ENCODE measurements at regions not wholly inside any gene's neighbourhood (a gene's known extent, or its start where the extent isn't known, plus 50 kb on each side); places are given as distances from the start of the nearest gene placed in this dataset.

- H3K79me1 ChIP-seq (ENCODE audit: low read depth, low read length) = no peaks in the 10 kb centered on the region
- FAIRE-seq = no peak
- H3K27me3 ChIP-seq (replicated peaks in 1 of 4; ENCODE audit: control insufficient read depth in 3 of 4, extremely low read depth in 1 of 4, insufficient read depth in 3 of 4, low read length in 3 of 4) = no peaks in the 10 kb centered on the region
- H3K14ac ChIP-seq (ENCODE audit: insufficient read length) = no peak overlapping the region
- no peak overlapping the region for H3K9ac ChIP-seq (replicated peaks in 1 of 4; ENCODE audit: extremely low read depth in 1 of 4, low read depth in 3 of 4, low read length in 3 of 4)
- POLR2A ChIA-PET (ENCODE audit: partially characterized antibody) = no interaction called here
- H3K4me2 ChIP-seq (ENCODE audit: insufficient read depth in 1 of 2, low read depth in 2 of 2, low read length in 2 of 2) = no peak overlapping the region
- no peak overlapping the region for H3K4ac ChIP-seq (replicated peaks; ENCODE audit: insufficient read length, low read depth, low read length)
- no peak overlapping the region for H2BK120ac ChIP-seq (replicated peaks; ENCODE audit: low read depth, low read length)
- H2BK15ac ChIP-seq (ENCODE audit: low read length) = no peak overlapping the region
- H4K20me1 ChIP-seq (replicated peaks in 1 of 2; ENCODE audit: control insufficient read depth in 1 of 2, insufficient read depth in 2 of 2, low read length in 2 of 2) = no peaks in the 10 kb centered on the region
- no peaks in the 10 kb centered on the region for H3K79me2 ChIP-seq (ENCODE audit: control insufficient read depth in 1 of 2, insufficient read depth in 2 of 2, low read length in 2 of 2)
- H3K4me3 ChIP-seq (ENCODE audit: extremely low read depth in 1 of 4, insufficient read depth in 2 of 4, low read depth in 3 of 4, low read length in 4 of 4) = no peak overlapping the region
- H2AFZ ChIP-seq (ENCODE audit: low read length) = no peak overlapping the region
- H3K18ac ChIP-seq (ENCODE audit: extremely low read depth, low read length) = no peak overlapping the region
- H2BK12ac ChIP-seq (ENCODE audit: low read depth, low read length) = no peak overlapping the region
- no peaks in the 10 kb centered on the region for H3K9me3 ChIP-seq (ENCODE audit: insufficient read depth in 2 of 2, low read depth in 1 of 2, low read length in 1 of 2)
- H4K8ac ChIP-seq (ENCODE audit: extremely low read depth, insufficient read depth, low read length) = no peak overlapping the region
- WGBS, 2 experiments (ENCODE audit: extremely low coverage in 1 of 2, insufficient coverage in 1 of 2, insufficient read length in 1 of 2, insufficient replicate concordance in 2 of 2, low coverage in 1 of 2, low lambda C conversion rate in 2 of 2, missing lambda C conversion rate in 1 of 2) = 86% methylated on average over 2 of the region's 2 CpGs; no CpG with 5 or more reads in 1 of the 2 experiments
- no peak overlapping the region for H4K91ac ChIP-seq (replicated peaks; ENCODE audit: insufficient read length, low read length)
- H2AK5ac ChIP-seq (ENCODE audit: low read depth, low read length) = no peak overlapping the region
- H3K56ac ChIP-seq (replicated peaks; ENCODE audit: insufficient read length, low read depth, low read length) = no peak overlapping the region
- H2BK20ac ChIP-seq (ENCODE audit: low read length) = no peak overlapping the region
- TF ChIP-seq POLR2AphosphoS5 (IDR thresholded peaks at IDR 0.05; ENCODE audit: low read depth, low read length) = no peak
- no peak for TF ChIP-seq CEBPB (IDR thresholded peaks at IDR 0.05; ENCODE audit: low read depth, low read length)
- no peak overlapping the region for H3K27ac ChIP-seq (ENCODE audit: low read depth, low read length)
- H3K36me3 ChIP-seq (ENCODE audit: control insufficient read depth in 2 of 4, insufficient read depth in 4 of 4, low read length in 3 of 4) = no peaks in the 10 kb centered on the region
- H3K23ac ChIP-seq (ENCODE audit: insufficient read length) = no peak overlapping the region
- no peaks in the 10 kb centered on the region for H3K23me2 ChIP-seq (ENCODE audit: low read depth, low read length)
- no peak overlapping the region for H2BK5ac ChIP-seq (ENCODE audit: low read depth, low read length)
- H4K5ac ChIP-seq (ENCODE audit: insufficient read length, low read depth, low read length) = no peak overlapping the region
- no peaks in the 10 kb centered on the region for H3K4me1 ChIP-seq (replicated peaks in 1 of 4; ENCODE audit: control insufficient read depth in 3 of 4, insufficient read depth in 4 of 4, low read length in 3 of 4)
- no peak for DNase-seq (ENCODE audit: low read depth in 1 of 2, low spot score in 2 of 2)
- CTCF ChIA-PET (ENCODE audit: partially characterized antibody) = interaction anchor here (0.8 to 1.3 kb wide), 4 partner anchors 17 to 65 kb away, joined by 3 to 4 read pairs (median 3); no protein-coding TSS in a partner anchor
Observed at GRCh38 chr5:103410172-103410571, 151.6 kb downstream of the MACIR start.
